ENCODE measurements at regions not wholly inside any gene's neighbourhood (a gene's known extent, or its start where the extent isn't known, plus 50 kb on each side); places are given as distances from the start of the nearest gene placed in this dataset.

- no peak for TF ChIP-seq CHD7 (IDR thresholded peaks at IDR 0.05; ENCODE audit: low read depth, low read length)
- TF ChIP-seq SUPT5H (IDR thresholded peaks at IDR 0.05), result no peak
- TF ChIP-seq HDAC1 (IDR thresholded peaks at IDR 0.05), result no peak
- no peak for TF ChIP-seq STAT5B (CRISPR knock-in tag; IDR thresholded peaks at IDR 0.05)
- TF ChIP-seq HDAC2 (IDR thresholded peaks at IDR 0.05), result no peak
- no peak for TF ChIP-seq TSHZ1 (CRISPR knock-in tag; IDR thresholded peaks at IDR 0.05)
- TF ChIP-seq TAF15 (IDR thresholded peaks at IDR 0.05; ENCODE audit: low read depth, low read length), result no peak
- no peak for TF ChIP-seq ZFP30 (CRISPR knock-in tag; IDR thresholded peaks at IDR 0.05; ENCODE audit: borderline replicate concordance)
These were observed 53.7 kb upstream of the ETS2 start (continued) for GRCh38 chr21:38752051-38752505.
